H1 (cell line): ENCODE measurements at regions not wholly inside any gene's neighbourhood (a gene's known extent, or its start where the extent isn't known, plus 50 kb on each side); places are given as distances from the start of the nearest gene placed in this dataset.

ENCODE experiments used
- CHD1 ChIP-seq: IDR thresholded peaks from 2 replicates; pipeline ENCODE4 v1.6.1; 2012; ENCODE audit warnings: low read depth, low read length, improper control_type of control experiment
- EP300 ChIP-seq, 2 experiments: IDR thresholded peaks; 1 replicate in 1 of 2; 2 replicates in 1 of 2; pipeline ENCODE4 v1.6.1; 2011 to 2012; ENCODE audit warnings: low read depth in 2 of 2, low read length in 2 of 2, mild to moderate bottlenecking in 2 of 2, borderline replicate concordance in 1 of 2, inconsistent platforms in 1 of 2, moderate library complexity in 1 of 2
- EZH2 ChIP-seq: fragments of 200-600 bp; sonication (generic); IDR thresholded peaks from 2 replicates; pipeline ENCODE4 v1.7.1; 2012; ENCODE audit warnings: low read depth, mild to moderate bottlenecking, moderate library complexity, low read length, inconsistent platforms; ENCODE audit not compliant: severe bottlenecking
- GTF2F1 ChIP-seq: IDR thresholded peaks from 2 replicates; pipeline ENCODE4 v1.6.1; 2012; ENCODE audit warnings: low read depth, low read length, improper control_type of control experiment, borderline replicate concordance
- POLR2A ChIP-seq, 2 experiments: IDR thresholded peaks; 1 replicate in 1 of 2; 2 replicates in 1 of 2; pipeline ENCODE4 v1.6.1; 2011; ENCODE audit warnings: low read depth in 2 of 2, low read length in 2 of 2, mild to moderate bottlenecking in 2 of 2; ENCODE audit errors: control extremely low read depth in 1 of 2
- POLR2AphosphoS5 ChIP-seq: IDR thresholded peaks from 2 replicates; pipeline ENCODE4 v1.6.1; 2011; ENCODE audit warnings: low read depth, low read length
- RFX5 ChIP-seq: IDR thresholded peaks from 2 replicates; pipeline ENCODE4 v1.6.1; 2011; ENCODE audit warnings: low read depth, low read length, improper control_type of control experiment, borderline replicate concordance
- SIX5 ChIP-seq: IDR thresholded peaks from 2 replicates; pipeline ENCODE4 v1.6.1; 2011; ENCODE audit warnings: mild to moderate bottlenecking, low read depth, low read length
- SP1 ChIP-seq: IDR thresholded peaks from 2 replicates; pipeline ENCODE4 v1.6.1; 2011; ENCODE audit warnings: low read depth, low read length
- TCF12 ChIP-seq: IDR thresholded peaks from 2 replicates; pipeline ENCODE4 v1.6.1; 2011; ENCODE audit warnings: low read depth, mild to moderate bottlenecking, low read length
- TF ChIP-seq, protein P1 (sequence below), 3 experiments: IDR thresholded peaks; 1 replicate in 2 of 3; 2 replicates in 1 of 3; pipeline versions ENCODE4 v1.5.1 to v1.6.1; 2011; ENCODE audit warnings: low read length in 3 of 3, mild to moderate bottlenecking in 3 of 3, inconsistent platforms in 2 of 3, low read depth in 1 of 3, moderate library complexity in 1 of 3; ENCODE audit not compliant: insufficient read depth in 1 of 3; ENCODE audit errors: control extremely low read depth in 1 of 3
- TF ChIP-seq, protein P2 (sequence below): IDR thresholded peaks from 2 replicates; pipeline ENCODE4 v1.6.1; 2012; ENCODE audit warnings: inconsistent platforms

DNA sequence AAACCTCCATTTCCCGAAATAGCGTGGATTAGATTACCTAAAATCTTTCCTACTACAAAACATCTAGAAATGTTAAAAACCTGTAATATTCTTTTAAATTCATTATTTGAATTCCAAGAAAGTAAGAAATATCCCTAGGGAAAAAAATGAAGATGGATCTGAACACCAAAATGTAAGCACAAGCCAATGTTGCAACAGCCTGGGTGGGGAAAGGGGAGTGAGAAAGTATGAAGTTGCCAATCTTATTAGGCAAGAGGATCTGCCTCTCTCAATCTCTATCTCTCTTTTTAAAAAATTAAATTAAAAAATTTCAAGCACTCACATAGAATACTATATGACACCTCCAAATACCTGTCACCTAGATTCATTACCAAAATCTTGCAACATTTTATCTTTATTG lies 74.9 kb upstream of the IRF2BP2 start:
- TF ChIP-seq EZH2 (no peak), TCF12 (no peak), EP300 (IDR thresholded peaks at IDR 0.05; ENCODE audit: borderline replicate concordance in 1 of 2, low read depth in 2 of 2, low read length in 2 of 2) (no peak), SIX5 (no peak), SP1 (no peak), POLR2A (IDR thresholded peaks at IDR 0.05; ENCODE audit: control extremely low read depth in 1 of 2, low read depth in 2 of 2, low read length in 2 of 2) (no peak), RFX5 (no peak), GTF2F1 (no peak), CHD1 (no peak), POLR2AphosphoS5 (no peak)
- TF ChIP-seq, protein P1, sequence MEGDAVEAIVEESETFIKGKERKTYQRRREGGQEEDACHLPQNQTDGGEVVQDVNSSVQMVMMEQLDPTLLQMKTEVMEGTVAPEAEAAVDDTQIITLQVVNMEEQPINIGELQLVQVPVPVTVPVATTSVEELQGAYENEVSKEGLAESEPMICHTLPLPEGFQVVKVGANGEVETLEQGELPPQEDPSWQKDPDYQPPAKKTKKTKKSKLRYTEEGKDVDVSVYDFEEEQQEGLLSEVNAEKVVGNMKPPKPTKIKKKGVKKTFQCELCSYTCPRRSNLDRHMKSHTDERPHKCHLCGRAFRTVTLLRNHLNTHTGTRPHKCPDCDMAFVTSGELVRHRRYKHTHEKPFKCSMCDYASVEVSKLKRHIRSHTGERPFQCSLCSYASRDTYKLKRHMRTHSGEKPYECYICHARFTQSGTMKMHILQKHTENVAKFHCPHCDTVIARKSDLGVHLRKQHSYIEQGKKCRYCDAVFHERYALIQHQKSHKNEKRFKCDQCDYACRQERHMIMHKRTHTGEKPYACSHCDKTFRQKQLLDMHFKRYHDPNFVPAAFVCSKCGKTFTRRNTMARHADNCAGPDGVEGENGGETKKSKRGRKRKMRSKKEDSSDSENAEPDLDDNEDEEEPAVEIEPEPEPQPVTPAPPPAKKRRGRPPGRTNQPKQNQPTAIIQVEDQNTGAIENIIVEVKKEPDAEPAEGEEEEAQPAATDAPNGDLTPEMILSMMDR (IDR thresholded peaks at IDR 0.05; ENCODE audit: control extremely low read depth in 1 of 3, insufficient read depth in 1 of 3, low read depth in 1 of 3, low read length in 3 of 3): no peak
- TF ChIP-seq, protein P2, sequence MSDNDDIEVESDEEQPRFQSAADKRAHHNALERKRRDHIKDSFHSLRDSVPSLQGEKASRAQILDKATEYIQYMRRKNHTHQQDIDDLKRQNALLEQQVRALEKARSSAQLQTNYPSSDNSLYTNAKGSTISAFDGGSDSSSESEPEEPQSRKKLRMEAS: no peak
